Lower leg skin (tissue), 4 donors: ENCODE measurements at regions not wholly inside any gene's neighbourhood (a gene's known extent, or its start where the extent isn't known, plus 50 kb on each side); places are given as distances from the start of the nearest gene placed in this dataset.

Source experiments
- DNase-seq, 2 donors: peaks; one replicate each; pipeline ENCODE4 v3.0.0-alpha.2; 2019; ENCODE audit warnings: low spot score in 2 of 2
- H3K4me3 ChIP-seq: fragments of 200-600 bp; sonication (generic); 2 replicates; pipeline ENCODE4 v1.5.1; 2017; ENCODE audit warnings: mild to moderate bottlenecking, low read depth; ENCODE audit not compliant: poor library complexity, severe bottlenecking
- CTCF ChIP-seq, 3 donors: fragments of 450-650 bp; IDR thresholded peaks; one replicate each; pipeline ENCODE4 v1.5.1; 2016; ENCODE audit warnings: antibody characterized with exemption in 3 of 3, mild to moderate bottlenecking in 3 of 3, moderate library complexity in 2 of 3
- POLR2A ChIP-seq, 2 donors: fragments of 450-650 bp; IDR thresholded peaks; one replicate each; pipeline ENCODE4 v1.6.1; 2016 to 2017; ENCODE audit warnings: antibody characterized with exemption in 2 of 2, mild to moderate bottlenecking in 1 of 2, moderate library complexity in 1 of 2
- WGBS, 2 donors: methylation state at CpG; one replicate each; pipeline ENCODE4 v1.1.5; 2018; 5-methylcytosine and 5-hydroxymethylcytosine counted together
- intact Hi-C: fragments of 100-400 bp; cut with DNase I; formaldehyde crosslinking; loops from one replicate; pipeline ENCODE4 v1.15.0; 2023; ENCODE audit warnings: low total_unique reads

GRCh38 chr18:8947566-8947965 is 154.9 kb upstream of the NDUFV2 start:
- DNase-seq: no peak
- TF ChIP-seq CTCF (IDR thresholded peaks at IDR 0.05): no peak
- TF ChIP-seq POLR2A (IDR thresholded peaks at IDR 0.05): no peak
- intact Hi-C loops: no loop called here
- WGBS, 2 donors: 56 to 70% methylated on average over 6 of the region's 6 CpGs
- H3K4me3 ChIP-seq: no peak overlapping the region

- H3K4me3 ChIP-seq: no peak overlapping the region
- DNase-seq: no peak
- TF ChIP-seq POLR2A (IDR thresholded peaks at IDR 0.05): no peak
- 73 to 80% methylated on average over 6 of the region's 6 CpGs for WGBS, 2 donors
- intact Hi-C loops: no loop called here
These were observed 154.5 kb upstream of the NDUFV2 start for GRCh38 chr18:8948011-8948410.

- TF ChIP-seq CTCF (IDR thresholded peaks at IDR 0.05) (no peak), POLR2A (IDR thresholded peaks at IDR 0.05) (no peak)
- no peak for DNase-seq
- WGBS, 2 donors: 24 to 25% methylated on average over 7 of the region's 7 CpGs
- intact Hi-C loops: no loop called here
- H3K4me3 ChIP-seq: no peak overlapping the region
These were observed 153.9 kb upstream of the NDUFV2 start for GRCh38 chr18:8948471-8949149.

GRCh38 chr18:8949206-8949605 is 153.3 kb upstream of the NDUFV2 start:
- TF ChIP-seq CTCF (IDR thresholded peaks at IDR 0.05) (no peak), POLR2A (IDR thresholded peaks at IDR 0.05) (no peak)
- no peak overlapping the region for H3K4me3 ChIP-seq
- intact Hi-C loops: no loop called here
- 19 to 27% methylated on average over 13 of the region's 13 CpGs for WGBS, 2 donors
- DNase-seq: no peak

- intact Hi-C loops: loop anchor here (5.0 kb wide), 1 partner anchor 966 kb away; no protein-coding TSS in a partner anchor
- TF ChIP-seq CTCF (IDR thresholded peaks at IDR 0.05): no peak
- TF ChIP-seq POLR2A (IDR thresholded peaks at IDR 0.05): no peak
- no peak for DNase-seq
- H3K4me3 ChIP-seq: no peak overlapping the region
- WGBS, 2 donors: 90 to 97% methylated on average over 2 of the region's 2 CpGs
These were observed 151.0 kb upstream of the NDUFV2 start for GRCh38 chr18:8951491-8951890.

- H3K4me3 ChIP-seq: no peak overlapping the region
- DNase-seq: no peak
- 91 to 96% methylated on average over 5 of the region's 5 CpGs for WGBS, 2 donors
- intact Hi-C loops: loop anchor here (5.0 kb wide), 1 partner anchor 965 kb away; no protein-coding TSS in a partner anchor
- TF ChIP-seq CTCF (IDR thresholded peaks at IDR 0.05) (no peak), POLR2A (IDR thresholded peaks at IDR 0.05) (no peak)
These were observed 150.3 kb upstream of the NDUFV2 start for GRCh38 chr18:8952174-8952573.
